Stomach smooth muscle (tissue), 2 donors: ENCODE measurements at regions not wholly inside any gene's neighbourhood (a gene's known extent, or its start where the extent isn't known, plus 50 kb on each side); places are given as distances from the start of the nearest gene placed in this dataset.

Source experiments
- H3K27ac ChIP-seq: one replicate; pipeline ENCODE4 v1.7.0; 2013; ENCODE audit warnings: mild to moderate bottlenecking, low read length, inconsistent platforms
- H3K27me3 ChIP-seq, 2 donors: one replicate each; pipeline ENCODE4 v1.7.0; 2013; ENCODE audit warnings: low read length in 2 of 2; ENCODE audit not compliant: insufficient read depth in 2 of 2, control insufficient read depth in 1 of 2
- H3K36me3 ChIP-seq, 2 donors: one replicate each; pipeline ENCODE4 v1.7.0; 2013; ENCODE audit warnings: low read length in 2 of 2; ENCODE audit not compliant: control insufficient read depth in 2 of 2, insufficient read depth in 2 of 2
- H3K4me1 ChIP-seq: one replicate; pipeline ENCODE4 v1.7.0; 2013; ENCODE audit warnings: low read length; ENCODE audit not compliant: control insufficient read depth, insufficient read depth
- H3K4me3 ChIP-seq, 2 donors: one replicate each; pipeline ENCODE4 v1.7.0; 2013; ENCODE audit warnings: low read length in 2 of 2
- H3K9ac ChIP-seq, 2 donors: one replicate each; pipeline ENCODE4 v1.7.0; 2013; ENCODE audit warnings: low read length in 2 of 2, mild to moderate bottlenecking in 1 of 2
- H3K9me3 ChIP-seq, 2 donors: one replicate each; pipeline ENCODE4 v1.7.0; 2013; ENCODE audit warnings: low read length in 2 of 2; ENCODE audit not compliant: control insufficient read depth in 2 of 2
- donor health status: healthy.
- donor health status: Pancreatic carcinoma.

DNA sequence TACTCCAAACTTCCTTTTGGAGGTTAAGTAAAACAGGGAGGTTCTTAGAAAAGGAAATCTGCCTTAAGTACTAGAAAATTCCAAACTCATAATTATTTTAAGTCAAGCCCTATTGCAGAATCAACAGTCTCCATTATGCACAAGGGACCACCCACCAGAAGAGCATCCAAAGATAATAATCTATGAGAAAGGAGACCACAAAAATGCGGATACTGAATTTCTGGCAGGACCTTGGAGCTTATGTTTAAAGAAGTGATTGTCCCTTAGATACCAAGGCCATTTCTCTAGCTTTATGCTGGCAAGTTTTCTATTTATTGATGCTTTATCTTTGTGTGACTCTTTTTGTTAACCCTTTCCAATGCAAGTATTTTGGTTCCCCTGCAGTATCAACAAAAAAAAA lies 404.0 kb upstream of the MMADHC start:
- no peak overlapping the region for H3K4me3 ChIP-seq
- no peak overlapping the region for H3K27ac ChIP-seq
- H3K9ac ChIP-seq, result no peak overlapping the region

DNA sequence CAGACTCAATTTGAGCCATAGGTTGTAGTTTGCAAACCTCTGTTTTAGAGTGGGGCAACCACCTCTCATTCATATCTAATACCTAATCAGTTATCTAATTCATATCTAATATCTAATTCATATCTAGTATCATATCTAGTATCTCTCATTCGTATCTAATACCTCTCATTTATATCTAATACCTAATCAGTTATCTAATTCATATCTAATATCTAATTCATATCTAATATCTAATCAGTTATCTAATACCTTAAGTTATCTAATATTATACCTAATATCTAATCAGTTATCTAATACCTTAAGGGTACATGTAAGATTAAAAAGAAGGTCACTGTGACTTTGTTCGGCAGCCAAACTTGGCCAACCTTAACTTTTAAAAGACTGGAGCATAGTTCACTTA lies 403.4 kb upstream of the MMADHC start:
- no peak overlapping the region for H3K4me3 ChIP-seq
- no peak overlapping the region for H3K27ac ChIP-seq
- H3K36me3 ChIP-seq, result no peaks in the 10 kb centered on the region

More for the DNA sequence above, 404.0 kb upstream of the MMADHC start:
- H3K4me1 ChIP-seq, result no peaks in the 10 kb centered on the region
- H3K9me3 ChIP-seq, result no peaks in the 10 kb centered on the region
- H3K36me3 ChIP-seq, result no peaks in the 10 kb centered on the region
- H3K27me3 ChIP-seq, result no peaks in the 10 kb centered on the region

DNA sequence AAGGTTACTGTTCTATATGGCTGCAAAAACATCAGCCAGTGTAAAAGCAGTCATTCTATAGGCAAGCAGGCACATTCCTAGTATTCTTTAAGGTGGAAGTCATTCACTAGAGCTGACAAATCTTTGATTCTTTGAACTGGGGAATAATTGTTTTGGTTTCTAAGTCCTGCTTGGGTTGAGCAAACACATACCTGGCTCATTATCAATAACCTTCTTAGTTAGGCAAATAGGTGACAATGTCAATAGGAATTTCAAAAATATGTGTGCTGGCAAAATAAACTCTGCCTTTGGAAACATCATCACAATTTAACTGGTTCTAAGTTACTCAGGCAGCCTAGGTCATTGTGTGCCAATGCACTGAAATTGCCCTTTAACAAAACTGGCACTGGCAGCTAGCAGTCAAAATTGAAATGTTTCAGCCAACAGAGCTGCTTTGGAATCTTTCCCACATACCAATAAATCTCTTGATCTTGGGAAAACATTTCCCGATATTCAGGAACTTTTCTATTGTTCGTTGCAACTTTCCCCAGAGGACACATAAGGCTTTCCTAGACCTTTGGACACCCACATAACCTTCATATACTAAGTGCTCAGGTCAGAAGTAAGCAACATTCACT lies 402.0 kb upstream of the MMADHC start:
- no peaks in the 10 kb centered on the region for H3K4me1 ChIP-seq
- H3K36me3 ChIP-seq, result no peaks in the 10 kb centered on the region
- no peak overlapping the region for H3K4me3 ChIP-seq
- H3K27me3 ChIP-seq, result no peaks in the 10 kb centered on the region
- H3K27ac ChIP-seq, result no peak overlapping the region
- no peaks in the 10 kb centered on the region for H3K9me3 ChIP-seq
- no peak overlapping the region for H3K9ac ChIP-seq

More for the DNA sequence above, 403.4 kb upstream of the MMADHC start:
- H3K27me3 ChIP-seq, result no peaks in the 10 kb centered on the region
- H3K4me1 ChIP-seq, result no peaks in the 10 kb centered on the region
- no peaks in the 10 kb centered on the region for H3K9me3 ChIP-seq
- H3K9ac ChIP-seq, result no peak overlapping the region

GRCh38 chr2:149988361-149988760 lies 400.8 kb upstream of the MMADHC start:
- Histone ChIP-seq H3K36me3 (no peaks in the 10 kb centered on the region), H3K27me3 (no peaks in the 10 kb centered on the region), H3K4me3 (no peak overlapping the region), H3K9ac (no peak overlapping the region), H3K9me3 (no peaks in the 10 kb centered on the region), H3K27ac (no peak overlapping the region), H3K4me1 (no peaks in the 10 kb centered on the region)

GRCh38 chr2:149986861-149987260 lies 399.3 kb upstream of the MMADHC start:
- Histone ChIP-seq H3K4me3 (no peak overlapping the region), H3K27ac (no peak overlapping the region)

GRCh38 chr2:149984311-149984710 lies 396.7 kb upstream of the MMADHC start:
- Histone ChIP-seq H3K27me3 (no peaks in the 10 kb centered on the region), H3K9ac (no peak overlapping the region), H3K4me1 (no peaks in the 10 kb centered on the region), H3K36me3 (no peaks in the 10 kb centered on the region), H3K4me3 (no peak overlapping the region), H3K9me3 (no peaks in the 10 kb centered on the region), H3K27ac (no peak overlapping the region)

More at GRCh38 chr2:149986861-149987260, 399.3 kb upstream of the MMADHC start:
- no peaks in the 10 kb centered on the region for H3K4me1 ChIP-seq
- H3K27me3 ChIP-seq, result no peaks in the 10 kb centered on the region
- no peaks in the 10 kb centered on the region for H3K36me3 ChIP-seq
- no peak overlapping the region for H3K9ac ChIP-seq
- H3K9me3 ChIP-seq, result no peaks in the 10 kb centered on the region

GRCh38 chr2:149972066-149972465 lies 384.5 kb upstream of the MMADHC start:
- no peak overlapping the region for H3K27ac ChIP-seq
- no peak overlapping the region for H3K4me3 ChIP-seq

GRCh38 chr2:149954981-149955600 lies 367.5 kb upstream of the MMADHC start:
- Histone ChIP-seq H3K27me3 (no peaks in the 10 kb centered on the region), H3K4me3 (no peak overlapping the region), H3K27ac (no peak overlapping the region), H3K4me1 (no peaks in the 10 kb centered on the region), H3K9me3 (peaks cover 0 to 3% of the 10 kb centered on the region in 2 donors), H3K9ac (no peak overlapping the region), H3K36me3 (no peaks in the 10 kb centered on the region)

More at GRCh38 chr2:149972066-149972465, 384.5 kb upstream of the MMADHC start:
- H3K27me3 ChIP-seq, result no peaks in the 10 kb centered on the region
- H3K36me3 ChIP-seq, result no peaks in the 10 kb centered on the region
- H3K9ac ChIP-seq, result no peak overlapping the region
- H3K9me3 ChIP-seq, result no peaks in the 10 kb centered on the region
- no peaks in the 10 kb centered on the region for H3K4me1 ChIP-seq

DNA sequence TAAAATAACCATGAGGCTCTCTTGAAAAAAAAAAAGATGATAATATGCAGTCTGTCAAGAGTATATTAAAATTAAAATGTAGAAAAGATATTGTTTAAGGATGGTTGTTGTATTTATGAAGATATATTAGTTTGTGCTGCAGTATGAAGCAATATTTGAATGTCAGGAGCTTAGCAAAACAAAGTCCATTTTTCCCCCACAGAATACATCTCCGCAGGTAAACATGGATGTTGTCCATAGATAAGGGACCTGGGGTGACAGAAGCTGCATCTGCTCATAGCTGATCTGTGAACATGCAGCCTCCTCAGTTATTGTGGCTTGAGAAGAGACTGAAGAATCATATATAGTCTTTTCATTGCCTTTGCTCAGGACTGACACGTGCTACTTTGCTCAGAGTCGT lies 366.1 kb upstream of the MMADHC start:
- no peak overlapping the region for H3K4me3 ChIP-seq

DNA sequence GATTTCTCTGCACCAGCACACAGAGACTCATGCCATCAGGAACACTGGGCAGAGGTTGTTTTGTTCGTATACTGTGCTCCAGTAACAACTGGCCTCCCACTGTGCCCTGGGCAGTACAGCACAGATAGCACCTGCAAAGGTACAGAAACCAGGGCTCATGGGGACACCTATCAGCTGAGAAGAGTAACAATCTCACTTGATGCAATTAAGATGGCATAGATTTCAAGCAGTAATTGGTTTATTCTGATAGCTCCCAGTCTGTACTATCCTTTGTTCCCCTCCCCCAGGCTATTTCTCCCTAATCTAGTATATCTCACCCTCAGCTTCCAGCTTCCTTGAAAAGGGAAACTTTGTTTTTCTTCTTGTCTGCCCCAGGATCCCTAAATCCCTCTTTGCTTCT lies 343.9 kb upstream of the MMADHC start:
- Histone ChIP-seq H3K9me3 (no peaks in the 10 kb centered on the region), H3K27ac (no peak overlapping the region), H3K4me3 (no peak overlapping the region), H3K36me3 (no peaks in the 10 kb centered on the region), H3K4me1 (no peaks in the 10 kb centered on the region), H3K9ac (no peak overlapping the region), H3K27me3 (no peaks in the 10 kb centered on the region)

More for the DNA sequence above, 366.1 kb upstream of the MMADHC start:
- Histone ChIP-seq H3K36me3 (no peaks in the 10 kb centered on the region), H3K9me3 (peaks cover 0 to 3% of the 10 kb centered on the region in 2 donors), H3K9ac (no peak overlapping the region), H3K27ac (no peak overlapping the region), H3K27me3 (no peaks in the 10 kb centered on the region), H3K4me1 (no peaks in the 10 kb centered on the region)

GRCh38 chr2:149928011-149928410 lies 340.4 kb upstream of the MMADHC start:
- Histone ChIP-seq H3K27ac (no peak overlapping the region), H3K9me3 (no peaks in the 10 kb centered on the region), H3K4me3 (no peak overlapping the region), H3K4me1 (no peaks in the 10 kb centered on the region), H3K36me3 (no peaks in the 10 kb centered on the region), H3K27me3 (no peaks in the 10 kb centered on the region), H3K9ac (no peak overlapping the region)
